GM12878 (cell line): ENCODE measurements at regions not wholly inside any gene's neighbourhood (a gene's known extent, or its start where the extent isn't known, plus 50 kb on each side); places are given as distances from the start of the nearest gene placed in this dataset.

ENCODE experiments used
- BCLAF1 ChIP-seq: fragments of 450-650 bp; IDR thresholded peaks from 2 replicates; pipeline ENCODE4 v1.6.1; 2017; ENCODE audit warnings: antibody characterized with exemption, mild to moderate bottlenecking, moderate library complexity
- CBX3 ChIP-seq: fragments of 200-600 bp; sonication (generic); IDR thresholded peaks from 2 replicates; pipeline ENCODE4 v1.6.1; 2016; ENCODE audit warnings: low read depth, borderline replicate concordance
- CEBPB ChIP-seq, 2 experiments: fragments of 150-350 bp in 1 of 2; IDR thresholded peaks; 2 replicates each; pipeline ENCODE4 v1.6.1; 2012 to 2014; ENCODE audit warnings: low read depth in 2 of 2, low read length in 2 of 2, borderline replicate concordance in 1 of 2, inconsistent platforms in 1 of 2
- CHD4 ChIP-seq: fragments of 200-600 bp; sonication (generic); IDR thresholded peaks from 2 replicates; pipeline ENCODE4 v1.6.1; 2016; ENCODE audit warnings: mild to moderate bottlenecking
- CREM ChIP-seq: IDR thresholded peaks from 2 replicates; pipeline ENCODE4 v1.6.1; 2014; ENCODE audit warnings: antibody characterized with exemption, low read depth
- ESRRA ChIP-seq: IDR thresholded peaks from 2 replicates; pipeline ENCODE4 v1.6.1; 2012; ENCODE audit warnings: mild to moderate bottlenecking, low read length, improper control_type of control experiment
- ETV6 ChIP-seq, 2 experiments: fragments of 450-650 bp in 1 of 2; IDR thresholded peaks in 1 of 2; conservative IDR thresholded peaks in 1 of 2; 2 replicates each; pipeline ENCODE4 v1.6.1; 2014; ENCODE audit warnings: antibody characterized with exemption in 1 of 2, borderline replicate concordance in 1 of 2, low read depth in 1 of 2, mild to moderate bottlenecking in 1 of 2, moderate library complexity in 1 of 2
- EZH2 ChIP-seq: IDR thresholded peaks from 2 replicates; pipeline ENCODE4 v1.6.1; 2012; ENCODE audit warnings: low read depth, mild to moderate bottlenecking, control low read depth, inconsistent platforms, low read length, borderline replicate concordance; ENCODE audit not compliant: control insufficient read depth
- FOXK2 ChIP-seq: fragments of 450-650 bp; IDR thresholded peaks from 2 replicates; pipeline ENCODE4 v1.6.1; 2017; ENCODE audit warnings: mild to moderate bottlenecking, moderate library complexity
- FOXM1 ChIP-seq: IDR thresholded peaks from 2 replicates; pipeline ENCODE4 v1.6.1; 2012; ENCODE audit warnings: low read depth, mild to moderate bottlenecking, inconsistent platforms, low read length, moderate library complexity
- HSF1 ChIP-seq: fragments of 150-350 bp; IDR thresholded peaks from 2 replicates; pipeline ENCODE4 v1.6.1; 2014; ENCODE audit warnings: mild to moderate bottlenecking, low read depth, low read length
- MEF2A ChIP-seq: IDR thresholded peaks from 2 replicates; pipeline ENCODE4 v1.6.1; 2011; ENCODE audit warnings: low read depth, mild to moderate bottlenecking, low read length, moderate library complexity; ENCODE audit not compliant: insufficient read depth
- MTA3 ChIP-seq: IDR thresholded peaks from 2 replicates; pipeline ENCODE4 v1.6.1; 2012; ENCODE audit warnings: low read length, inconsistent platforms, borderline replicate concordance
- MXI1 ChIP-seq: fragments of 150-350 bp; IDR thresholded peaks from 2 replicates; pipeline ENCODE4 v1.6.1; 2011; ENCODE audit warnings: low read depth, mild to moderate bottlenecking, inconsistent platforms, low read length, improper control_type of control experiment
- NFIC ChIP-seq: IDR thresholded peaks from 2 replicates; pipeline ENCODE4 v1.6.1; 2012; ENCODE audit warnings: low read depth, mild to moderate bottlenecking, inconsistent platforms, low read length, moderate library complexity
- POLR2A ChIP-seq: IDR thresholded peaks from 2 replicates; pipeline ENCODE4 v1.6.1; 2011; ENCODE audit warnings: low read depth, mild to moderate bottlenecking, low read length
- RBBP5 ChIP-seq: fragments of 200-600 bp; sonication (generic); conservative IDR thresholded peaks from 2 replicates; pipeline ENCODE4 v1.6.1; 2016
- RFX5 ChIP-seq: IDR thresholded peaks from 2 replicates; pipeline ENCODE4 v1.6.1; 2011; ENCODE audit warnings: low read depth, low read length, improper control_type of control experiment
- SKIL ChIP-seq: fragments of 450-650 bp; IDR thresholded peaks from 2 replicates; pipeline ENCODE4 v1.6.1; 2017; ENCODE audit warnings: mild to moderate bottlenecking, low read depth, inconsistent platforms; ENCODE audit not compliant: poor library complexity, severe bottlenecking
- SMARCA5 ChIP-seq: fragments of 450-650 bp; IDR thresholded peaks from 2 replicates; pipeline ENCODE4 v1.6.1; 2017; ENCODE audit warnings: mild to moderate bottlenecking
- SREBF1 ChIP-seq: IDR thresholded peaks from 2 replicates; pipeline ENCODE4 v1.6.1; 2012; ENCODE audit warnings: mild to moderate bottlenecking, low read length
- TBL1XR1 ChIP-seq: IDR thresholded peaks from 2 replicates; pipeline ENCODE4 v1.6.1; 2012; ENCODE audit warnings: low read depth, low read length, improper control_type of control experiment
- TCF12 ChIP-seq: IDR thresholded peaks from 2 replicates; pipeline ENCODE4 v1.6.1; 2011; ENCODE audit warnings: low read depth, mild to moderate bottlenecking, low read length
- YBX1 ChIP-seq: fragments of 450-650 bp; IDR thresholded peaks from 2 replicates; pipeline ENCODE4 v1.6.1; 2016; ENCODE audit warnings: antibody characterized with exemption
- ZNF207 ChIP-seq: fragments of 450-650 bp; IDR thresholded peaks from 2 replicates; pipeline ENCODE4 v1.6.1; 2014; ENCODE audit warnings: antibody characterized with exemption, mild to moderate bottlenecking, borderline replicate concordance
- ZNF274 ChIP-seq: IDR thresholded peaks from one replicate; pipeline ENCODE4 v1.8.0; 2011; ENCODE audit not compliant: insufficient read length, insufficient read depth
- ZSCAN29 ChIP-seq: fragments of 450-650 bp; IDR thresholded peaks from 2 replicates; pipeline ENCODE4 v1.6.1; 2017; ENCODE audit warnings: mild to moderate bottlenecking, moderate library complexity

GRCh38 chr2:147181351-147182029, 663.3 kb upstream of the ACVR2A start (continued):
- TF ChIP-seq SKIL (peak; percentile 22), ZNF207 (no peak), ESRRA (no peak), ZNF274 (no peak), FOXM1 (peak; percentile 89; the same call in 1 of the 2 replicates), CHD4 (no peak), YBX1 (no peak), MXI1 (no peak), FOXK2 (no peak), ZSCAN29 (no peak), CREM (peak; percentile 43; the same call in 1 of the 2 replicates), CBX3 (no peak), SREBF1 (no peak), MTA3 (peak; percentile 8; the same call in 1 of the 2 replicates), RBBP5 (no peak), MEF2A (0 out of 2 replicates have a peak, but pooled peaks have one; percentile 13), TCF12 (peak; percentile 24; the same call in 1 of the 2 replicates), EZH2 (no peak), ETV6 (conservative IDR thresholded peaks at IDR 0.05 in 1 of 2, IDR thresholded peaks at IDR 0.05 in 1 of 2; ENCODE audit: borderline replicate concordance in 1 of 2, low read depth in 1 of 2) (no peak), SMARCA5 (no peak), HSF1 (no peak), POLR2A (no peak), CEBPB (IDR thresholded peaks at IDR 0.05; ENCODE audit: borderline replicate concordance in 1 of 2, low read depth in 2 of 2, low read length in 2 of 2) (peak in 1 of 2 experiments; percentile 70; a peak in 1 of 4 replicates), TBL1XR1 (no peak), RFX5 (no peak), NFIC (peak; percentile 92), BCLAF1 (no peak)
